Gastrocnemius medialis (tissue), 4 donors: ENCODE measurements at regions not wholly inside any gene's neighbourhood (a gene's known extent, or its start where the extent isn't known, plus 50 kb on each side); places are given as distances from the start of the nearest gene placed in this dataset.

Experiments
- POLR2A ChIP-seq, 2 donors: fragments of 450-650 bp; IDR thresholded peaks; one replicate each; pipeline ENCODE4 v1.6.1; 2017; ENCODE audit warnings: antibody characterized with exemption in 2 of 2, mild to moderate bottlenecking in 2 of 2, moderate library complexity in 2 of 2
- TF ChIP-seq, protein P1 (sequence below), 5 experiments: fragments of 450-650 bp in 3 of 5; fragments of 200-600 bp in 2 of 5; sonication (generic) in 2 of 5; IDR thresholded peaks in 4 of 5; conservative IDR thresholded peaks in 1 of 5; 1 replicate in 4 of 5; 2 replicates in 1 of 5; pipeline ENCODE4 v1.5.1; 2016 to 2019; ENCODE audit warnings: antibody characterized with exemption in 5 of 5, mild to moderate bottlenecking in 3 of 5, moderate library complexity in 3 of 5

DNA sequence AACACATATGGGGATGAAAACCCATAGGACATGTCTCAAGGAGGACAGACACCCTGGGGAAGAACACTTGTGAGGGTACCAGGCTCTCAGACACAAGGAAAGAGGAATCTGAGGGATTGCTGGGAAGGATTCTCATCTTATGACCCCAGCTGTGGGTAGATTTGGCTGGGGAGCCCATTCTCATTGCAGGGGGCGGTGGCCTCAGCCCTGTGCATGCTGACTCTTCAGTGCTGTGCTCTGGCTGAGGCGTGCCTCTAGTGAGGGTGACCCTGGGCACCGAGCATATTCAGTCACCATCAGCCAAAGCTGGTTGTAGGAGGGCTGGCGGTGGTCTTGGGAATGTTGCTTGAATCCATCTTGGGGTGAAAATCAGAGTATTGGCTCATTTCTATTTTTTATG lies 140.7 kb downstream of the TM9SF2 start:
- TF ChIP-seq, protein P1, sequence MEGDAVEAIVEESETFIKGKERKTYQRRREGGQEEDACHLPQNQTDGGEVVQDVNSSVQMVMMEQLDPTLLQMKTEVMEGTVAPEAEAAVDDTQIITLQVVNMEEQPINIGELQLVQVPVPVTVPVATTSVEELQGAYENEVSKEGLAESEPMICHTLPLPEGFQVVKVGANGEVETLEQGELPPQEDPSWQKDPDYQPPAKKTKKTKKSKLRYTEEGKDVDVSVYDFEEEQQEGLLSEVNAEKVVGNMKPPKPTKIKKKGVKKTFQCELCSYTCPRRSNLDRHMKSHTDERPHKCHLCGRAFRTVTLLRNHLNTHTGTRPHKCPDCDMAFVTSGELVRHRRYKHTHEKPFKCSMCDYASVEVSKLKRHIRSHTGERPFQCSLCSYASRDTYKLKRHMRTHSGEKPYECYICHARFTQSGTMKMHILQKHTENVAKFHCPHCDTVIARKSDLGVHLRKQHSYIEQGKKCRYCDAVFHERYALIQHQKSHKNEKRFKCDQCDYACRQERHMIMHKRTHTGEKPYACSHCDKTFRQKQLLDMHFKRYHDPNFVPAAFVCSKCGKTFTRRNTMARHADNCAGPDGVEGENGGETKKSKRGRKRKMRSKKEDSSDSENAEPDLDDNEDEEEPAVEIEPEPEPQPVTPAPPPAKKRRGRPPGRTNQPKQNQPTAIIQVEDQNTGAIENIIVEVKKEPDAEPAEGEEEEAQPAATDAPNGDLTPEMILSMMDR (IDR thresholded peaks at IDR 0.05 in 4 of 5, conservative IDR thresholded peaks at IDR 0.05 in 1 of 5) = no peak
- TF ChIP-seq POLR2A (IDR thresholded peaks at IDR 0.05) = no peak
